ENCODE measurements at regions not wholly inside any gene's neighbourhood (a gene's known extent, or its start where the extent isn't known, plus 50 kb on each side); places are given as distances from the start of the nearest gene placed in this dataset.

DNA sequence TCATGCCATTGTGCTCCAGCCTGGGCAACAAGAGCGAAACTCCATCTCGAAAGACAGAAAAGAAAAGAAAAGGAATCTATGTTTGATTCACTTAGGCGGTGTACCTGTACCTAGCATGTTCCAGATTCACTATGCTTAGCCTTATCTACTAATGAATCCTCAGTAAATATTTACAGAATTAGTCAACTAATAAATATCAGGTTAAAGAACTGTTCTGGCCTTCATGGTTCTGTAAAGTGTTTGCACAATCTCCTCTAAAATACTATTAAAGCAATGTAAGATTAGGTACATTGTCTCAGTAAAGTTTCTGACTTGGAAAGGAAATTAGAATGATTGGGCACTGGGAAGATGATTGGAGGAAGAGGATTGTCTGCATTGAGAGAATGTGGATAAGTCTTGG is 2770.4 kb downstream of the PCDH9 start:
- ATAC-seq (no peak), DNase-seq (ENCODE audit: low spot score) (no peak)
- Mint-ChIP-seq H3K36me3 (no peaks in the 10 kb centered on the region), H3K4me3 (no peak overlapping the region), H3K27me3 (no peaks in the 10 kb centered on the region), H3K27ac (no peak overlapping the region), H3K4me1 (ENCODE audit: low read depth in 2 of 2) (no peaks in the 10 kb centered on the region), H3K9me3 (peaks cover 15% of the 10 kb centered on the region)

DNA sequence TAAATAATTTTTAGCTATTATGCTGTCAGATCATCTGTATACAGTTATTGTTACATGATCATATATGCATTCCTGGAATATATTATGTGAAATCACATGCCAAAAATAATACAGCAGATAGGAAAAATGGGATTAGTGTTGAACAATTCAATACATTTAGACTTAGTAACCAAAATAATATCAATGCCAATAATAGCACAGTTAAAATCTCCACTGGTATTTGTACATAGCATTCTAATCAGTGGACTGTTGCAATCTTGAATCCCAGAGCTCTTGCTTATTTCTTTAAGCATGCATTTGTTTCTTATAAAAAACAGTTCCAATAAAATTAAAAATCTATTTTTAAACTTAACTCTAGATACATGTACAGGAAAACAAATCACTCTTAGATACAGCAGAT is 2772.2 kb downstream of the PCDH9 start:
- no peaks in the 10 kb centered on the region for H3K27me3 Mint-ChIP-seq
- no peak overlapping the region for H3K27ac Mint-ChIP-seq
- ATAC-seq (no peak), DNase-seq (ENCODE audit: low spot score) (no peak)
- H3K36me3 Mint-ChIP-seq: no peaks in the 10 kb centered on the region
- no peaks in the 10 kb centered on the region for H3K4me1 Mint-ChIP-seq (ENCODE audit: low read depth in 2 of 2)
- H3K9me3 Mint-ChIP-seq: peaks cover 21% of the 10 kb centered on the region
- no peak overlapping the region for H3K4me3 Mint-ChIP-seq

DNA sequence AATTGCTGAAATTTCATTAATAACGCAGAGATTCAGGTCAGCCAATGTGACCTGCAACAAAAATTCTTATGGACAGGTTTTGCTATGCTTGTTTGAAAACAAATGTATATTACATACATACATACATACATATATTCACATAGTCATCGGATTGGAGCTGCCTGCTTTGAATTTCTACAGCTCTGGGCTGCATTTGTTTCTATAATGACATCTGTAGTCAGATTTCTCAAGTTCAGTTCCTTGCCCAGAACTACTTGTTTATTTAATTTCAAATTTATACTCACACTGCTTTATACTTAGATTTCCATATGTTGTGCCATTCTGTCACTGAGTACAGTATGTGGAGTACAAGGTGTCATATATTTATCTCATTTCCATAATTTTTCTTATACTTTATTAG is 2775.0 kb downstream of the PCDH9 start:
- no peak overlapping the region for H3K4me3 Mint-ChIP-seq
- H3K9me3 Mint-ChIP-seq: peaks cover 17% of the 10 kb centered on the region
- H3K27ac Mint-ChIP-seq: no peak overlapping the region
- no peaks in the 10 kb centered on the region for H3K4me1 Mint-ChIP-seq (ENCODE audit: low read depth in 2 of 2)
- ATAC-seq (no peak), DNase-seq (ENCODE audit: low spot score) (no peak)
- H3K27me3 Mint-ChIP-seq: no peaks in the 10 kb centered on the region
- no peaks in the 10 kb centered on the region for H3K36me3 Mint-ChIP-seq

DNA sequence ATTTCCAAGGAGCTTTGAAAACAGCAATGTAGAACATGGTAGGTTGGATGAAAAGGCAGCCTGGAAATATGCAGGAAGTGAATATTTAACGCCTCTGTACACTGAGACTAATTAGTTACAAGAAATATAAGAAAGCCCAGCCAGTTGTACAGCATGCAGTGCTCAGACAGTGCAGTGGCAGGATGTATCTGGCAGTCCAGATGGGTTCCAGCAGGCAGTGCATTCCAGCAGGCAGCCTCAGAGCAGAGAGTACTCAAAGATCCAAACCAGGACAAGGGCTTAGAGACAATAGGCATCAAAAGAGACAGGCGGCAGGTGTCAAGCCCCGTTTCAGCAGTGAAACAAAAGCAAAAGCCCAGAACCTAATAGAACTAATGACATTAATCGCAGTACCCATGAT is 2776.3 kb downstream of the PCDH9 start:
- DNase-seq (ENCODE audit: low spot score) (no peak), ATAC-seq (no peak)
- peaks cover under 1% of the 10 kb centered on the region for H3K36me3 Mint-ChIP-seq
- no peaks in the 10 kb centered on the region for H3K4me1 Mint-ChIP-seq (ENCODE audit: low read depth in 2 of 2)
- no peak overlapping the region for H3K4me3 Mint-ChIP-seq
- no peak overlapping the region for H3K27ac Mint-ChIP-seq
- H3K27me3 Mint-ChIP-seq: no peaks in the 10 kb centered on the region
- H3K9me3 Mint-ChIP-seq: peaks cover 9% of the 10 kb centered on the region

DNA sequence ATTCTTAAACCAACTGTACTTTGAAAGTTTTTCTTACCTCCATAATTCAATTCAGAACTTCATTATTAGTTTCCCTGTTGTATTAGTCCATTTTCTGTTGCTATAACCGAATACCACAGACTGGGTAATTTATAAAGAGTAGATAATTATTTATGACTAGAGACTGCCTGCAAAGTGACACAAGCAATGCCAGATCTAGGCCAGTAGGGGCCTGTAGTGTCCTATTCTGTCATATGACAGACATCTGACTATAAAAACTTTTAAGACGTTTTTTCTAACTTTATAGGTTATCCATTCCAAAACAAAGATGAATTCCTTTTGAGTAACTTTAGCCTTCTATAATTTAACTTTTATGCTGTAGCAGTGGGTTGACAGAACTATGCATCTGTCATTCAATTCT is 2783.8 kb downstream of the PCDH9 start:
- ATAC-seq (no peak), DNase-seq (ENCODE audit: low spot score) (no peak)
- Mint-ChIP-seq H3K27me3 (no peaks in the 10 kb centered on the region), H3K36me3 (peaks cover 4% of the 10 kb centered on the region), H3K27ac (no peak overlapping the region), H3K4me3 (no peak overlapping the region), H3K4me1 (ENCODE audit: low read depth in 2 of 2) (no peaks in the 10 kb centered on the region), H3K9me3 (peaks cover 6% of the 10 kb centered on the region)

DNA sequence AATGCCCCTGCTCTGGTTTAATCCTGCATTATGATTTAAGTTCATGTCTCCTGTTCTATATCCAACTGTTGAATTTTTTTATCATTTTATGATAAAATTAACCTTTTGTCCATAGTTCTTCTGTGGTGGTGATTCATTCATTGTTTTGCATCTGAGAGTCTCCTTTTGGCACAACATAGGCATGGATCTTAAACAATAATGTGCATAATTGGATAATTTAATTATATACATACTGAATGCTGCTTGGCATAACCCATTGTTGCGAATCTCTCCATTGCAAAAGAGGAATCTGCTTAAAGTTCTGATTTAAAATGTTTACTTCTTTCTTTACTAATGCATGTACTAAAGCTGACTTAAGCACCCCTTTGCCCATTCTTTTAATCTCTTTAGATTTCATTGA is 2788.4 kb downstream of the PCDH9 start:
- H3K27me3 Mint-ChIP-seq: no peaks in the 10 kb centered on the region
- H3K4me1 Mint-ChIP-seq (ENCODE audit: low read depth in 2 of 2): no peaks in the 10 kb centered on the region
- DNase-seq (ENCODE audit: low spot score): no peak
- no peaks in the 10 kb centered on the region for H3K36me3 Mint-ChIP-seq
- ATAC-seq: no peak
- no peak overlapping the region for H3K27ac Mint-ChIP-seq
- H3K9me3 Mint-ChIP-seq: peaks cover 3% of the 10 kb centered on the region
- H3K4me3 Mint-ChIP-seq: no peak overlapping the region

DNA sequence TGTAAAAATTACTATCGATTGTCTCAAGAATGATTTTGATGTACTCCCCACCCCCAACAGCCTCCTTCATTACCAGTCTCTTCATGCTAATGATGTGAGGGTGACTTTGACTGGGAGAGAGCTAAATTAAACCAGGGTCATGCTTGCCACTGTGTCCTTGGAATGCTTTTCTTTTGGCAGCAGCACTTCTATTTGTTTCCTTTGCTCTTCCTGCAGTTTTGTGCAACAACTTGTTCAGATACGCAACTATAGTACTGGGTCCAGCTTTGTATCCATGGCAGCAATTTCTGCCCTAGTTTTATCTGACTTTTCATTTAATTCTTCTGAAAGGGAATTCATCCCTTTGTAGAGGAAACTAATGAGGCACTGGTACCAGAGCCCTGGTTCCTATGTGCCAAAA is 2792.1 kb downstream of the PCDH9 start:
- H3K4me3 Mint-ChIP-seq: no peak overlapping the region
- ATAC-seq (no peak), DNase-seq (ENCODE audit: low spot score) (no peak)
- H3K9me3 Mint-ChIP-seq: peaks cover 11% of the 10 kb centered on the region
- H3K4me1 Mint-ChIP-seq (ENCODE audit: low read depth in 2 of 2): no peaks in the 10 kb centered on the region
- H3K36me3 Mint-ChIP-seq: peaks cover 9% of the 10 kb centered on the region
- no peak overlapping the region for H3K27ac Mint-ChIP-seq
- H3K27me3 Mint-ChIP-seq: no peaks in the 10 kb centered on the region

DNA sequence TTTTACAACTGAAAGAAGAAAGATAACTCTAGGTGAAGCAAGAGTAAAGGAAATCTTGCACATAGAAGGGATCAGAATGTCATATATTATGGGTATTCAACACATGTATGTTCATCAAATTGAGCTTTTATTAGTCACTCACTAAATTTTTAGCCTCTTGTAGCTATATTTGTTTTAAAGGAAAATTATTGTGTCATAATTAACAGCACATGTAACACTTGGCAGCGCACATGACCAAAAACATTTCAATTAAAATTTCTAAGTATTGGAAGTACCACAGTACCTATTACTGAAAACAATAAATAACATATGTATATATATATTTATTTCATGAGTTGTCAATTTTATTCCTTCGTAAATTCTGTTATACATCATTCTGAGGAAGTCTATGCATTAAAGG is 2800.4 kb downstream of the PCDH9 start:
- H3K9me3 Mint-ChIP-seq: peaks cover under 1% of the 10 kb centered on the region
- H3K4me1 Mint-ChIP-seq (ENCODE audit: low read depth in 2 of 2): no peaks in the 10 kb centered on the region
- no peaks in the 10 kb centered on the region for H3K36me3 Mint-ChIP-seq
- no peak for DNase-seq (ENCODE audit: low spot score)
- no peak overlapping the region for H3K27ac Mint-ChIP-seq
- ATAC-seq: no peak
- H3K4me3 Mint-ChIP-seq: no peak overlapping the region
- no peaks in the 10 kb centered on the region for H3K27me3 Mint-ChIP-seq

DNA sequence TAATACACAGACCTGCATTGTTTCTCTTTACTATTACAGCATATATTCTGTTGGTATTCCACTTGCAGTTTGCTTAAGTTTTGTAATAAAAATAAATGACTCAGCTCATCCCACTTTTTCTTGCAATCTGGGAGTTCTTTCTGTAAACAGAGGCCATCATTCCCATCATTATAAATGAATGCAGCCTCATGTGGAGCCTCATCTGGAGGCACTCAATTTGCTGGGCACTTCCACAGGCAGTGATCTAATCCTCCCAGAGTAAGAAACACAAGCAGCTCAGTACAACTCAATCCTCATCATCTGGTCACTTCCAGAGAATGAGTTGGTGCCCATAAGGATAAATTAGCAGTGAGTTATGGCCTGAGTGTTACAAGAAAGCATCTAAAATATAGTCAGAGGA is 2801.9 kb downstream of the PCDH9 start:
- H3K9me3 Mint-ChIP-seq: no peaks in the 10 kb centered on the region
- no peaks in the 10 kb centered on the region for H3K27me3 Mint-ChIP-seq
- H3K4me3 Mint-ChIP-seq: no peak overlapping the region
- ATAC-seq: no peak
- H3K36me3 Mint-ChIP-seq: no peaks in the 10 kb centered on the region
- H3K4me1 Mint-ChIP-seq (ENCODE audit: low read depth in 2 of 2): no peaks in the 10 kb centered on the region
- DNase-seq (ENCODE audit: low spot score): no peak
- no peak overlapping the region for H3K27ac Mint-ChIP-seq

DNA sequence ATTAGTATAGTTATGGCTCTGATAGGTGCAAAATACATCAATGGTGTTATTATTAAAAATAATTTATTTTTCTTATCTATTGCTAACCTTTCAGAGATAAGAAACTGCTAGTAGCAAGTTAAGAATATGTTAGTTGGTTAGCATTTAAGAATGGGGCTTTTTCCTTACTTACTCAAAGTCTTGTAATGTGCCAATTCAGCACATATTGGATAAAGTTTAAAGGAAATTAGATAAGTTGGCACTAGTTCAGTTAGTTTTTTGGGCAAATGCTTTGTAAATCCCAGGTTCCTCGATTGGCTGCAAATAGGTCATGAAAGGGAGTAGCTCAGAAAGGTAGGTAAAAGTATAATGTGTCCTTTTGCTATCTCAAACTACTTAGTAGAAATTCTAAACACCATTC is 2806.7 kb downstream of the PCDH9 start:
- Mint-ChIP-seq H3K27ac (no peak overlapping the region), H3K4me3 (no peak overlapping the region), H3K4me1 (ENCODE audit: low read depth in 2 of 2) (no peaks in the 10 kb centered on the region), H3K27me3 (no peaks in the 10 kb centered on the region), H3K9me3 (no peaks in the 10 kb centered on the region), H3K36me3 (no peaks in the 10 kb centered on the region)
- ATAC-seq (no peak), DNase-seq (ENCODE audit: low spot score) (no peak)

DNA sequence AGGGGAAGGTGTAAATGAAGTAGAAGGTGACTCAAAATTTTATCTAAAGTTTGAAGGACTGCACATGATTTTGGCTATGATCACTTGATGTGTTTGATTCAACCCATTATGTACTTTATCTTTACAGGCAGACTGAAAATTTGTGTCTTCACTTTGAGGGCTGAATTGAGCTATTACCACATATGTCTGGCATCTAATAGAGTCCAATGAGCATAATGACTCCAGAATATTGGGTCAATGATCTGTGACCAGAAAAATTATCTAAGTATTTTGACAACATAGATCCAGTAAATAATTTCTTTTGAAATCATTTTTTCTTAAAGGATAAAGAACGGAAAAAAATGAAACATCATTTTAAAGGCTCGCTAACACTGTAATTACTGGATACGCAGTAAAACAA is 2810.0 kb downstream of the PCDH9 start:
- H3K27me3 Mint-ChIP-seq: no peaks in the 10 kb centered on the region
- H3K27ac Mint-ChIP-seq: no peak overlapping the region
- no peaks in the 10 kb centered on the region for H3K9me3 Mint-ChIP-seq
- DNase-seq (ENCODE audit: low spot score): no peak
- H3K36me3 Mint-ChIP-seq: no peaks in the 10 kb centered on the region
- no peaks in the 10 kb centered on the region for H3K4me1 Mint-ChIP-seq (ENCODE audit: low read depth in 2 of 2)
- H3K4me3 Mint-ChIP-seq: no peak overlapping the region
- ATAC-seq: no peak

DNA sequence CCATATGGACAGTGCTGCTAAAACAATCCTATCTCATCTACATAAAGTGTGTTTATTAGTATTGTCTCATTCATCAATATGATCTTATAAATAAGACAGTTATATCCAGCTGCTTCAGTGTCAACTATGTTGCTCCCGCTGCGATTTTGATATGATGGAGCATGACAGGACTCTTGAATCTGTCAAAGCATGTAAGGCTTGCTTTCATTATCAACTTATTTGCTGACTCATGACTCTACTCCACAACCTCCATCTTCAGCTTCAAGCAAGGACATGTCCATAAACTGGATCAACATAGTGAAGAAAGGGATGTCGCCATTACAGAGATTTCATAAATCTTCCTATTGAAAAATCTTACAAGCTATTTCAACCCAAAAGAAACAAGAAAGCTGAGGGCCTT is 2812.6 kb downstream of the PCDH9 start:
- Mint-ChIP-seq H3K9me3 (peaks cover 4% of the 10 kb centered on the region), H3K27me3 (no peaks in the 10 kb centered on the region), H3K4me3 (no peak overlapping the region), H3K4me1 (ENCODE audit: low read depth in 2 of 2) (no peaks in the 10 kb centered on the region), H3K27ac (no peak overlapping the region), H3K36me3 (no peaks in the 10 kb centered on the region)
- ATAC-seq (no peak), DNase-seq (ENCODE audit: low spot score) (no peak)

DNA sequence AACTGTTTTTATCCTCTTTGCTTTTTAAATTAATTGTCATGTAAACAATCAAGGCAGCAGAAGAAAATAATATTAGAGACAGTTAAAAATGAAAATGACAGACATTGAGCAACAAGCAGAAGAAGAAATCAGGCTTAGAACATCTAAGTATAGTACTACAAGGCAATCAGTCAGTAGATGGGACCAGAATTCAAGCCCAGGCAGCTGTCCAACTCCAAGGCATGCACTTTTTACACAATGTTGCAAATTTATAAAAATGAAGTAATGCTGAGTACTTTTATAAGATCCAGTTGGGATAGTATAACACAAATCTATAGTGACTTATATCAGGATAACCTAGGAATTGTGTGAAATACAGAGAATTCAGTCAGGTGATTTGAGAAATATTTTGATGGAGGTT is 2815.8 kb downstream of the PCDH9 start:
- peaks cover 4% of the 10 kb centered on the region for H3K9me3 Mint-ChIP-seq
- ATAC-seq: no peak
- no peaks in the 10 kb centered on the region for H3K27me3 Mint-ChIP-seq

DNA sequence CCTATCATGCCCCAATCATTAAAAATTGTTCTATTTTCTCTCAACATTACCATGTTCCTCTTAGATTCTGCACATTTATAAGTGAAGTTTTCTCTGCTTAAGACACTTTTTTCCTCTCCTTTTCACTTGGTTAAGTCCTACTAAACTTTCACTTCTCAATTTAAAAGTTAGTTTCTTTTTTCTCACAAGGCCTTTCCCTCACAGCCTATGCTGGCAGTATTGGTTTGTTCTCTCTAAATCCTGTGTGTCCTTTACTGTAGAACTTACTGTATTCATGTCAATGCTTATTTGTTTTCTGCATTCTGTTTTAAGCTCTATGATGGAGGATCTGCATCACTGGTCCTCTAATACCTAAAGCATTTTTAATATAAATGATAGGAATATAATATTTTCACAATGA is 2816.6 kb downstream of the PCDH9 start:
- no peak for ATAC-seq
- no peak for DNase-seq (ENCODE audit: low spot score)
- Mint-ChIP-seq H3K36me3 (no peaks in the 10 kb centered on the region), H3K27me3 (no peaks in the 10 kb centered on the region), H3K4me1 (ENCODE audit: low read depth in 2 of 2) (no peaks in the 10 kb centered on the region), H3K27ac (no peak overlapping the region), H3K9me3 (peaks cover 8% of the 10 kb centered on the region), H3K4me3 (no peak overlapping the region)

More for the DNA sequence above, 2815.8 kb downstream of the PCDH9 start:
- Mint-ChIP-seq H3K4me3 (no peak overlapping the region), H3K4me1 (ENCODE audit: low read depth in 2 of 2) (no peaks in the 10 kb centered on the region), H3K27ac (no peak overlapping the region), H3K36me3 (no peaks in the 10 kb centered on the region)
- DNase-seq (ENCODE audit: low spot score): no peak

DNA sequence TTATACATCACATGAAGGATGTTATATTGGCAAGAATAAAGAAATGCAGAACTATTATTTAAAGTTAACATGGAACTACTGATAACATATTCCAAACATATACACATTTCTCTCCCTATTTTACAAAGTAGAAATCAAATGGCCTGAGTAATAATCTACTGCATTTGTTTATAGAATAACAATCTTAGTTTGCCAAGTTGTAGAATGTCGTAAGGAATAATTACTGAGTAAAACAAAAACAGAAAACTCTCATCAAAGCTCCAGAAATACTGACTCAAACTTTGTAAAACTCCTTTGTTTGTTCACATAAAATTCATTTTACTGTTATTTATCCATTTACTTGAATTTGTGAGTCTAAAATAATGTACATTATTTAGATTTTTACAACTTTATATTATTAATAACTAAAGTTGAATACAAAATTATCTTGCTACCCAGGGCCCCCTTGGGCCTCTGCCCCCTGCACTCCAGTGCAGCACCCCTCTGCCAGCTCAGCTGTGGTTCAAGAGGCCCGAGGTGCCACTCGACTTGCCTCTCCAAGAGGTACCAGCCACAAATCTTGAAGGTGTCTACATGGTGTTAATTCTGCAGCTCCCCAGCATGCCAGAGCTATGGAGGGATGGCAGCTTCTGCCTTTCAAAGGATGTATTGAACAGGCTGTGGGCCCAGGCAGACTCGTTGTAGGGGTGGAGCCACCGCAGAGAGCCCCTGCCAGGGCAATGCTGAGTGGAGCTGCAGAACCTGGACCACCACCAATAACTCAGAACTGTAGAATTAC is 2819.7 kb downstream of the PCDH9 start:
- Mint-ChIP-seq H3K9me3 (peaks cover 20% of the 10 kb centered on the region), H3K4me1 (ENCODE audit: low read depth in 2 of 2) (no peaks in the 10 kb centered on the region), H3K27ac (no peak overlapping the region), H3K36me3 (peaks cover 5% of the 10 kb centered on the region), H3K27me3 (no peaks in the 10 kb centered on the region), H3K4me3 (no peak overlapping the region)
- no peak for DNase-seq (ENCODE audit: low spot score)
- no peak for ATAC-seq

Data from natural killer cell treated with Interleukin-12 subunit alpha and Interleukin-12 subunit beta and Interleukin-15 and Interleukin-18, amount 100 ng/mL, for 72 hours (primary cell).